ENCODE measurements at regions not wholly inside any gene's neighbourhood (a gene's known extent, or its start where the extent isn't known, plus 50 kb on each side); places are given as distances from the start of the nearest gene placed in this dataset.
"Not testable (repeated sequence)": the region's sequence is repeated elsewhere in the genome, so short reads cannot be mapped to it uniquely, and the experiment has no call there.

DNA sequence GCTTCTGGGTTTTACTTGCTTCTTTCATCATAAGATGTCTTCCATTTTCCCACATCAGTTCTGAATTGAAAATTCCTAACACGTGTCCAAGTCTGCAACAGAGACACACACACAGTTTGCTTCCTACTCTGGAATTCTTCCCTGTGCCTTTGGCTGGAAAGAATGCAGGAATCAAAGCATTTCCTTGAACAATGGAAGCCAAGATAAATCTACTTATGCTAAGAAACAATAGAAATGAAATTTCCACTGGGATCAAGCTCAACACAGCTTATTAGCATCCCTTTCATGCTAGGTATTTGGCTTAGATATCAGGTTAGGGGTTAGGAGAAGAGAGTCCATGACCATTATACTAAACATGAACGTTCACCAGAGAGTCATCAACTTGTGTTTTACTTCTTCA is 101.1 kb upstream of the SCAF8 start:
- no peak overlapping the region for H3K27ac ChIP-seq
- TF ChIP-seq ZFX (IDR thresholded peaks at IDR 0.05) = no peak
- TF ChIP-seq, protein P1, sequence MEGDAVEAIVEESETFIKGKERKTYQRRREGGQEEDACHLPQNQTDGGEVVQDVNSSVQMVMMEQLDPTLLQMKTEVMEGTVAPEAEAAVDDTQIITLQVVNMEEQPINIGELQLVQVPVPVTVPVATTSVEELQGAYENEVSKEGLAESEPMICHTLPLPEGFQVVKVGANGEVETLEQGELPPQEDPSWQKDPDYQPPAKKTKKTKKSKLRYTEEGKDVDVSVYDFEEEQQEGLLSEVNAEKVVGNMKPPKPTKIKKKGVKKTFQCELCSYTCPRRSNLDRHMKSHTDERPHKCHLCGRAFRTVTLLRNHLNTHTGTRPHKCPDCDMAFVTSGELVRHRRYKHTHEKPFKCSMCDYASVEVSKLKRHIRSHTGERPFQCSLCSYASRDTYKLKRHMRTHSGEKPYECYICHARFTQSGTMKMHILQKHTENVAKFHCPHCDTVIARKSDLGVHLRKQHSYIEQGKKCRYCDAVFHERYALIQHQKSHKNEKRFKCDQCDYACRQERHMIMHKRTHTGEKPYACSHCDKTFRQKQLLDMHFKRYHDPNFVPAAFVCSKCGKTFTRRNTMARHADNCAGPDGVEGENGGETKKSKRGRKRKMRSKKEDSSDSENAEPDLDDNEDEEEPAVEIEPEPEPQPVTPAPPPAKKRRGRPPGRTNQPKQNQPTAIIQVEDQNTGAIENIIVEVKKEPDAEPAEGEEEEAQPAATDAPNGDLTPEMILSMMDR (conservative IDR thresholded peaks at IDR 0.05) = no peak

DNA sequence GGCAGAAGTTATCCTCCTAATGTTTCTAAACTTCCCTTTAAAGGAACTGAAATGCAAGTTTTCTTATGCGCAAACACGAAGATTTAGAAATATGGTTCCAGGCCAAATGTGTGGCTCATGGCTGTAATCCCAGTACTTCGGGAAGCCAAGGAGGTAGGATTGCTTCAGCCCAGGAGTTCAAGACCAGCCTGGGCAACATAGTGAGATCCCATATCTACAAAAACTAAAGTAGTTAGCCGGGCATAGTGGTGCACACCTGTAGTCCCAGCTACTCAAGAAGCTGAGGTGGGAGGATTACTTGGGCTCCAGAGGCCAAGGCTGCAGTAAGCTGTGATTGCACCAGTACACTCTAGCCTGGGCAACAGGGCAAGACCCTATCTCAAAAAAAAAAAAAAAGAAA is 95.8 kb upstream of the SCAF8 start:
- no peak for TF ChIP-seq ZFX (IDR thresholded peaks at IDR 0.05)
- TF ChIP-seq, protein P1 (conservative IDR thresholded peaks at IDR 0.05) = no peak
- H3K27ac ChIP-seq = no peak overlapping the region

DNA sequence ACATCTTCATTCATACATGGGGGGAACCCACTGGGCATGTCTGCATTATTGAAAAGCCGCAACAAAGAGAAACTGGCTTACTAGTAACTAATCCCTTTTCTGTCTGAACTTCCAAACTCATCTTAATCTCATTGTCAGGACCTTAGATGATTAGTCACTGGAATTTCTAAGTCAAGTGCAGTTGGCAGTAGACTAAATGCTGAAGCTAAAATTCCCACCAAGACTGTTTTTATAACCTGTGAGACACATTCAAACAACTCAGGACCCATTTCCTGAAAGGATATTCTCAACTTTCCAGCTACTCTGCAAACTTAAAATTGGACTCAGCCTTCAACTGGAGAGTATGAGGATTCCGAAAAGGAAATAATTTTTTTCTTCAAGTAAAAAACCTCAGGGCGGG is 94.8 kb upstream of the SCAF8 start:
- H3K27ac ChIP-seq = no peak overlapping the region

DNA sequence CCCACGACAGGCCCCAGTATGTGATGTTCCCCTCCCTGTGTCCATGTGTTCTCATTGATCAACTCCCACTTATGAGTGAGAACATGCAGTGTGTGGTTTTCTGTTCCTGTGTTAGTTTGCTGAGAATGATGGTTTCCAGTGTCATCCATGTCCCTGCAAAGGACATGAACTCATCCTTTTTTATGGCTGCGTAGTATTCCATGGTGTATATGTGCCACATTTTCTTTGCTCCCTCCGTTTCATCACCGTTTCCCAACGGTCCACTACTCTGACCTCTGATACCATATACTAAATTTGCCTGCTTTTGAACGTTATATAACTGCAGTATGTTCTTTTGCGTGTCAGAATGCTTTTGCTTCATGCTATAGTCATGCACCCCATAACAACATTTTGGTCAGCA is 94.0 kb upstream of the SCAF8 start:
- H3K27ac ChIP-seq = not testable (repeated sequence)

More for the DNA sequence above, 94.8 kb upstream of the SCAF8 start:
- TF ChIP-seq ZFX (IDR thresholded peaks at IDR 0.05) = no peak
- TF ChIP-seq, protein P1 (conservative IDR thresholded peaks at IDR 0.05) = no peak

DNA sequence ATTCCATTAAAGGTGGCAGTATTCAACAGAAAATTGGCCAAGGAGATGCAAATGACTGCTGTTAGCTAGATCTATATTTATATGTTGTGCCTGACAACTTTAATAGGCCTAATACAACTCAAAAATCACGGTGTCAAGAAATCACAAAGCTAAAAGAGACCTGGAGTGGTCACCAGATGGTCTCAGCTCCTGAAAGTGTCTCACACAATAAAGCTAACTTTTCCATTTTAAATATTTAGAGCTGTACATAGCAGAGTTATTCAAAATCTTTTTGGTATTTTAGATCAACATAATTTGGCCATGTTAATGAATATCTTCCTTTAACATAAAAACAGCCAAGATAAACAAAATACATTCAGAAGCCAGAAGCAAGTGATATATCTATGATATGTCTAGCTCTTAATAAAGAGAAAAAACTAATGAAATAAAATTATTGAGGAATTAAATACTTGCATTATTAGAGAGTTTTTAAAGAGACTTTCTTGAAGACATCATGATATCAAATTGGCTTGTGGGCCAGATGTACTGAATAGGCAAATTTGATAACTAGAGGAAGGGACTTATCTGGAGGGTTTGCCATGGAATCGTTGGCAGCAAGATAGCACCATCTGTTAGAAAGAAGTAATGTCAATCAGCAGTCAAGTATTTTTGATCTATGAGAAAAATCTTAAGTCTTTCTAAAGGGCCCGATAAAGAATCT is 84.9 kb upstream of the SCAF8 start:
- no peak overlapping the region for H3K27ac ChIP-seq
- TF ChIP-seq, protein P1 (conservative IDR thresholded peaks at IDR 0.05) = no peak
- no peak for TF ChIP-seq ZFX (IDR thresholded peaks at IDR 0.05)

DNA sequence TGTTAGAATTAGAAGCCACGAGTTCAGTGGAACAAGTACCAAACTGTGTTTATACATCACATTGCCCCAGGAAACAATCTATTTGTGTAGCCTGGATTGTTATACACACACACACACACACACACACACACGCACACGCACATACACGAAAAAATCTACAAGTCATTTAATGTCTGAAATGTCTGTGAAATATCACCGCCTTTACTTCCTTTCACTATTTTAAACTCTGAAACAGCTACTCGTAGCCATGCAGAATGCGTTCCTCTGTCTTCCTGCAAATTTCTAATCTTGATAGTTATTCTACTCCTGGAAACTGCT is 84.4 kb upstream of the SCAF8 start:
- no peak overlapping the region for H3K27ac ChIP-seq
- TF ChIP-seq, protein P1 (conservative IDR thresholded peaks at IDR 0.05) = no peak
- TF ChIP-seq ZFX (IDR thresholded peaks at IDR 0.05) = no peak

DNA sequence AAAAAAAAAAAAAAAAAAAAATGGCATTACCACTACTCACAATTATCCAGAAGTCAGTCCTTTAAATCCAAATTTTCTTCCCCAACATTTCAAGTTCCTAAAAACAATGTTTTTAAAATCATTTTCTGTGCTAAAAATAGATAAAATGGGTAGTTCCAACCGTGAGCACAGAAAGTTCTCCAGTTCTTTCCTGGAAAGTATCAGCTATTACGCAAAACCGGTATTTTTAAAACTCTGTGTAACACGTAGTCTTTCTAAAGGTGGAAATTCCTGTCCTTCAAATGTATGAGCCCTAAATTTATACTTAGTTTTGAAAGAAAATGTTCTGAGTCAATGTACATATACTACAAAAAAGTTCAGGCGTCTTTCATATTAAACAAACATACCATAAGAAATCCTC is 83.5 kb upstream of the SCAF8 start:
- TF ChIP-seq, protein P1 (conservative IDR thresholded peaks at IDR 0.05) = no peak
- TF ChIP-seq ZFX (IDR thresholded peaks at IDR 0.05) = no peak
- no peak overlapping the region for H3K27ac ChIP-seq

DNA sequence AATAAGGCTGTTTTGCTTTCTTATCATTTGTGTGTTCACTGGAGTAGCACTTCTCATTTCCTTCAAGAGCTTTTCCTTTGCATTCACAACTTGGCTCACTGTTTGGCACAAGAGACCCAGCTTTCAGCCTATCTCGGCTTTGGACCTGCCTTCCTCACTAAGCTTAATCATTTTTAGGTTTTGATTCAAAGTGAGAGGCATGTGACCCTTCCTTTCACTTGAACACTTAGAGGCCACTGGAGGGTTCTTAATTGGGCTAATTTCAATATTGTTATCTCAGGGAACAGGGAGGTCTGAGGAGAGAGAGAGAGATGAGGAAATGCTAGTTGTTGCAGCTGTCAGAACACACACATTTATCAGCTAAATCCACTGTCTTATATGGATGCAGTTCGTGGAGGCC is 82.9 kb upstream of the SCAF8 start:
- TF ChIP-seq ZFX (IDR thresholded peaks at IDR 0.05) = no peak
- TF ChIP-seq, protein P1 (conservative IDR thresholded peaks at IDR 0.05) = no peak

More for the DNA sequence above, 82.9 kb upstream of the SCAF8 start:
- H3K27ac ChIP-seq = no peak overlapping the region
